Neural cell (in vitro differentiated cells): ENCODE measurements at regions not wholly inside any gene's neighbourhood (a gene's known extent, or its start where the extent isn't known, plus 50 kb on each side); places are given as distances from the start of the nearest gene placed in this dataset.

Experiments used
- CTCF ChIP-seq: fragments of 450-650 bp; IDR thresholded peaks from 2 replicates; pipeline ENCODE4 v1.5.1; 2014; ENCODE audit warnings: antibody characterized with exemption, mild to moderate bottlenecking, moderate library complexity; ENCODE audit not compliant: poor library complexity, severe bottlenecking
- POLR2AphosphoS5 ChIP-seq: IDR thresholded peaks from 2 replicates; pipeline ENCODE4 v1.6.1; 2012

GRCh38 chr6:134778431-134778830 is 171.5 kb downstream of the ALDH8A1 start:
- TF ChIP-seq CTCF (no peak), POLR2AphosphoS5 (no peak)
